ENCODE measurements at regions not wholly inside any gene's neighbourhood (a gene's known extent, or its start where the extent isn't known, plus 50 kb on each side); places are given as distances from the start of the nearest gene placed in this dataset.
"Not testable (repeated sequence)": the region's sequence is repeated elsewhere in the genome, so short reads cannot be mapped to it uniquely, and the experiment has no call there.

DNA sequence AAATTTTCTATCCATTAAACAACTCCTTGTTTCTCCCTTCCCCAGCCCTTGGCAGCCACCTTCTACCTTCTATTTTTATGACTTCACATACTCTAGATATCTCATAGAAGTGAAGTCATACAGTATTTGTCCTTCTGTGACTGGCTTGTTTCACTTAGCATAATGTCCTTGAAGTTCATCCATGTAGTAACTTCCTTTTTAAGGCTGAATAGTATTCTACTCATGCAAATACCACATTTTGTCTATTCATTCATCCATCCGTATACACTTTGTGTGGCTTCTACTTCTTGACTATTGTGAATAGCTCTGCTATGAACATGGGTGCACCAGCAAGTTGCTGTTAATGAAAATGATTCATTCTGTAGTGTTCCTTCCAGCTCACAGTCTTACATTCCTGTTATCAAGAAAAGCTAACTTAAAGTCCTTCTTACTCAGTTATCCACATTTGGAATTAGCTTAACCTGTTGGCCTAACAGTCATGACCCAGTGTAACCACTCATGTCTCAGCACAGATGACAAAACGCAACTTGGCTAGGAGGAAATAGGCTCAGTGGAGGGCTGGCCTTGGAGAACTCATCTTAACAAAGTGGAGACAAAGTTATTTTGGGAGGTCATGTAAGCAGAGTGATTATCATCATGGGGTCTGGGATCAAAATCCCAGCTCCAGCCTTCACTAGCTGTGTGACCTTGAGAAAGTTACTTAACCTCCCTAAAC is 129.7 kb upstream of the MAP3K1 start:
- no peak for DNase-seq

DNA sequence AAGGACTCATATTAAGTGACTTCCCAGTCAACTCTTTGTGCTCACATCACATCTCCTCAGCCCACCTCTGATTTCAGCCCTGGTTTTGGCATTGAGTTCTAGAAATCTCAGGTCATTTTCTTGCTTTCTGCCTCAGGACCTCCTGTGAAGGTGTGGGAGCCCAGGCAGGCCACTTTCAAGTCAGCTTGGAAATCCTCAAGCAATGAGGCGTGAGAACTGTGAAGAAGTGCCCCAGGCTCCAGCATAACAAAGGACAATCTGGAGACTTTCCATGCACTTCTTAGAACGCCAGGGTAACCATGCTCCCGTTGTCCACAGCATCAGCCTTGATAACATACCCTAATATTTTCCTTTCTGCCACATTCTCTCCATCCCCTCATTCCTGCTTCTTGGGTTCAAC is 131.2 kb upstream of the MAP3K1 start:
- DNase-seq: no peak

DNA sequence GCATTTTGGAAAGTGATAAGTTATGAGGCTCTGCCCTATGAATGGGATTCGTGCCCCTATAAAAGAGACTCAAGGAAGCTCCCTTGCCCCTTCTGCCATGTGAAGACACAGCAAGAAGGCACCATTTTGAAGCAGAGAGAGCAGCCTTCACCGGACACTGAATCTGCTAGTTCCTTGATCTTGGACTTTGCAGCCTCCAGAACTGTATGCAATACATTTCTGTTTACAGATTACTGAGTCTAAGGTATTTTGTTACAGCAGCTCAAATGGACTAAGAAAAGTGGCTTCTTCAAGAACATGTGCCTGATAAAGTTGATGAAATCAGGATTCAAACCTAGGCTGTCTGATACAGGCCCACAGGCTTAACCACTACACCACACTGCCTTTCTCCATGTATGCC is 131.6 kb upstream of the MAP3K1 start:
- no peak for DNase-seq

DNA sequence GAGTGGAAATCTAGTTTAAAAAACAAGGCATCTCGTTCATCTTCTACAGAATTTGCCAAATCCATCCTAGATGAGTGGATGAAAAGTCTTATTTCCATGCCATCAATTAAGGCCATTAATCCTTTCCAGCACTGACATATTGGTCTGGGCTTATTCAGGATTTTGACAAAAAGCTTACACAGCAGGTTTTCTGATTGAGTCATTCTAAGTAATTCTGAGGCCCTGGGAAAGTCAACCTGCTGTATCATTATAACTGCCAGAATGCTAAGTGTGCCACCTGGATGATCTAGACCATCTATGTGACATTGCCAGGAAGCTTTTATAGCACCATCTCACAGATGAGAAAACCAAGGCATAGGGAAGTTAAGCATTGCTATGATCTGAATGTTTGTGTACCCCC is 132.1 kb upstream of the MAP3K1 start:
- no peak for DNase-seq

DNA sequence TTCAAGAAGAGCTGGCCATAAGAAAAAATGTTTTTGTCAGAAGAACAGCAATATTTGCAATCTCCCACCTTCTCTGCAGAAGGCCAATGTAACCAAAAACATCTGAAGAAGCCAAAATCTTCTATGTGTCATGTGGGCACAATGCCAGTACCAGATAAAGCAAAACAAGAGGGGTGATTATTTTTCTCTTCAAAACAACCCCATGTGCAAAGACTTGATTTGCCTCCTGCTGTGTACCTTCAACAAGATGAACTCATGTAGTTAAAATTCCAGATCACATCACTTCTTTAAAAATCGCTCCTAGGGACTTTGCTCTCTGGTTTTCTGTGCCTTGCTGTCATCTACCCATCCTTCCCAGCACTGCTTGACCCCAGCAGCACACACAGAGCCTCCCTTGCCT is 134.0 kb upstream of the MAP3K1 start:
- no peak for DNase-seq

DNA sequence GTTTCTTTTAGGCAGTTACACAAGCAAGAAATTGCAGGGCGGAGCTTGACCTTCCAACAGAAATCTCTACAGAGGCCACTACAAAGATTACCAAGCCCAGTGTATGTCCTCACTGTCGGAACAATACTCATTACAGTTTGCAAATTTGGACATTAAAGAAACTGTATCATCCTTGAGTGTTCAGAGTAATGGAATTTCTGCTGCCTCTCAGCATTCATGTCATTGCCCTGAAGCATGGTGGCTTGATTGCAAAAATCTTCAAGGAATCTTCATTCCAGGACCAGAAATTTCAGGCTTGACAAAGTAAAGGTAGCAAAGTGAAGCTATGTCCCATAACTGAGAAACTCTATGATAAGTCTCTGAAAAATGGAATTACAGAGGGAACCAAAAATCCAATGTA is 134.6 kb upstream of the MAP3K1 start:
- no peak for DNase-seq

DNA sequence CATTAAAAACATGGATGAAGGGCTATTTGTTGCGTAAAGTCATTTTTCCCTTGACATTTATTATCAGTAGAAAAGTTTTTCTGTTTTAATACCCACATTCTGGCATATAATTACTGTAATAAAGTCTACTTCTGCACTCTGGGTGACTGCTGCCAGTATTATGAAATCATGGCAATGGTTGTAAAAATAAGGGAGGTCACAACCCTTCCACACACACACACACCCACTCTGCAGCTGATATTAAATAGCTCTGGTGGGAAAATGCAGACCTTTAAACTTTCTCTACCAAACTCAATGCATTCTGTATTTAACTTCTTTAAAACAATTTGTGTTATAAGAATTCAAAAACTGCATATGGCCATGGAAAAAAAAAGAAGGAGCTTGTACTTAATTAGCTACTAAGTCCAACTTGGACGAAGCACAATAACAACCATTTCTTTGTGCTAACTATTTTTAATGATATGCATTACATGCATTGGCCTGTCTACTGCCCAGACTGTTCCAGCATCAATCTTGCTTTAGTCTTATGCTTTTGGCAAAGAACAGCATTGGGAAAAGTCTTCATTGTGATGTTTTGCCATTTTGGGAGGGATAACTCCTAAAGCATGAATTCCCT is 137.6 kb upstream of the MAP3K1 start:
- no peak for DNase-seq

DNA sequence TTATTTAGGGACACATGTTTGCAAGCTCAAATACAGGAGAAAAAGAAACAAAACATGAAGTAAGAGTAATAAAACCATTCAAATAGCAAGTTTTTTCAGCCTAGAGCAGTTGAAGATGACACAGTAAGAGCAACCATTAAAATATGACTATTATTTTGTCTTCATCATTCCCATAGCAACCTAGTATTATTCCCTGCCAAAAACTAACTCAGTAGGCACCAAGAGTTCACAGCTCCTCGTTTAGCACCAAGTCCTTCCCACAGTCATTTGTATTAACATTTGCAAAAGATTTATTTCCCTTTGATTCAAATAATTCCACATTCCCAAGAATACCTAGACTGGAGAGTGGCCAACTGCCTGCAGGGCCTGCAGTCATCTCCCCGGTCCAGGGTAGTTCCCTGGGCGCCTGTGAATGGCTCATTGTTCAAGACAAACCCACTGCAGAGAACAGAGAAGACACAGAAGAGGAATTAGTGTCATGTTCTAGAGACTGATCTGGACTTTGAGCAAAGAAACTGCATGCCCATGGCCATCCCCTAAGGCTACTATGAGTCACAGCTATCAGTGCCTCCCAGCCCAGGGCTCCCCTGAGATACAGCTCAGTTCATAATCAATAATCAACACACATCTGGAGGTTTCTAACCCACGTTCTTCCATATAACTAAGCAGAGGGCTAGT is 139.1 kb upstream of the MAP3K1 start:
- DNase-seq: no peak

DNA sequence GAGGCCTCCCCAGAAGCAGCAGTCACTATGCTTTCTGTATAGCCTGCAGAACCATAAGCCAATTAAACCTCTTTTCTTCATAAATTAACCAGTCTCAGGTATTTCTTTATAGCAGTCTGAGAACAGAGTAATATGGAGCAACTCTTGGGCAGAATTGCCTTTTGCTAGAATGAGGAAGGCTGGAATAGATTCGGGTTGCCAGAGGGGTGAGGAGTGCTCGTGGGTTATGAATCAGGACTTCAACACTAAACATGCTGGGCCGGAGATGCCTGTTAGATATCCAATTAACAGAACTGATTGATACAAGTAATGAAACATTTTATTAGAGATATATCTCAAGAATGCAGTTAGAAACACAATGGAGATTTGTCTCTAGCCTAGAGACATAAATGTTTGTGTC is 140.9 kb upstream of the MAP3K1 start:
- no peak for DNase-seq

DNA sequence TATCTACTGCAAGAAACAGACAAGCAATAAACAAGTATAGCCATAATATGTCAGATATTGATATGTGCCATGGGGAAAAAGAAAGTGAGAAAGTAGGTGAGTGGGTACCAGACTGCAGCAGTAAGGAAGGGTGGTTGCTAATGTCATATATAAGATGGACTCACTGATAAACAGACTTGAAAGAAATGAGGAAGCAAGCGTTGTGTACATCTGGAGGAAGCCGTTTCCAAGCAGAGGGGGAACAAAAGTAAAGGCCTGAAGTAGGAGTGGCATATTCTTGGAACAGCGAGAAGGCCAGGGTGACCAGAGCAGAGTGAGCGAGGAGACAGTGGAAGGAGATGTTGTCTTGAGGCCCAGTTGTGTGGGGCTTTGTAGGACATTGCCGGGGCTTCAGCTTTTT is 142.2 kb upstream of the MAP3K1 start:
- DNase-seq: peak; percentile 84 to 87

DNA sequence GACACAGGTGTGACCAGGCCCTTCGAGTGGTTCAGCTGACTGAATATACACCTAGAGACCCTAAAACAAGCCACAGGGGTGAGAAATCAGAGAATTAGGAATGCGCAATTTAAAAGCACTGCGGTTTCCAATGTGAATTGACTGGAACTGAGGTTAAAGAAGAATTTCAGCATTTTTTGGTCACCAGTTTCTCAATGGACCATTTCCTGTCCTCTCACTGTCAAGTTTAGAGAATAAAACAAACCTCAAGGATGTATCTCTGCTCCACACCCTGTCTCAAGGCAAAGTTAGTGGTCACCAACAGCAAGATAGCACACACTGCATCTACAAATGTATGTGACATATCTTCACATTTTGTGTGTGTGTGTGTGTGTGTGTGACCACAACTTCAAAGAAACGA is 143.8 kb upstream of the MAP3K1 start:
- DNase-seq: no peak

DNA sequence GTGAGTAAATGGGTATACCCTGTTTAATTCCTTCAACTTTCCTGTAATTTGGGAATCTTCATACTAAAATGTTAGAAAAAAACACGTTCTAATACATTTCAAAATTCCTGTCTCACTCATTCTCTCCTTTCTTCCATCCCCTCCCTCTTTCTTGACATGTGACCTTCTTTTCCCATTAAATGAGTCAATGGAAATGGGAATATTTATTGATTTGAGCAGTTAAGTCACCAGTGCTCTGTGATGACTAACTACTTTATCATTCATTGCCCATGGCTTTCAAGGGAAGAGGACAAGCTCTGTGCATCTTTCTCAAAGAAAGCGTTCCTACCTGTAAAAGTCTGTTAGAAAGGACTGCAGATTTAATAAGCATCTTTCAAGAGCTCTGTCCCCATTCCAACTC is 144.4 kb upstream of the MAP3K1 start:
- no peak for DNase-seq

DNA sequence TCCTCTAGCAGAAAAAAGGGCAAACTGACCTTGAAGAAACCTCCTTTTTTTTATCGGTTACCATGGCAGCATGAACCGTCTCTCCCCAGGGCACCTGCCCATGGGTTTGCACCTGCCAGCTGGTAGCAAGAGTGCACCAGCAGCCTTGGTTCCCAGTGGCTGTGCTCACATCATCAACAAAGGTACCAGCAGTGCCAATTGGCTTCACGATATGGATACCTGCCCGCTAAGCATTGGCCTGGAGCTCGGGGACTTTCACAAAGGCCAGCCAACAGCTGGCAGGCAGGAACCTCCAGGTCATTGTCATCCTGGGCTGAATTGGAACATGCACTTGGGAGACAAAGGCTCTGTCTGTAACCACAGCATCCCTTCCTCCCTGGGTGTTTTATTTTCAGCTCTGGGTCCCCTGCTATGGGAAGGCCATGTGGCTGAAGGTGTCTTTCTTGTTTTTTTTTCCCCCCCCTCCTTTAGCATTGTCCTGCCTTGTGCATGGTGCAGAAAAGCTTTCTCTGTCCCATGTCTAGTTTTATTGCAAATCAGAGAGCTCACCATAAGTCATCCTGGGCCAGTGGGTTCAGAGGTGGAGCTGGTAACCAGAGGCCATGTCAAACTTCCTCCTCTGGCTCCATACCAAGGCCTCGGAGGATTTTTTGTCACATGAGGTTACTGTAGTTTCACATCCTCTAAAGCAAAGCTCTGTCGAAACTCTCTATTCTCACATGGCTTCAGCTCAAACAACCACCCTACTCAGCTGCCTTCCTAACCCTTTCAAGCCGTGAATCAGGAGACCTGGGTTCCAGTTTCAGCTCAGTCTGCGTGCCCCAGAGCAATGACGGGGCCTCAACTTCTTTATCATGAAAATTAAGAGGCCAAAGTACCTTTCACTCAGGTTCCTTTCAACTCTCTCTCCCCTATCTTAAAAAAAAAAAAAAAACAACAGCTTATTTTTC is 145.5 kb upstream of the MAP3K1 start:
- peak; percentile 74 for DNase-seq

DNA sequence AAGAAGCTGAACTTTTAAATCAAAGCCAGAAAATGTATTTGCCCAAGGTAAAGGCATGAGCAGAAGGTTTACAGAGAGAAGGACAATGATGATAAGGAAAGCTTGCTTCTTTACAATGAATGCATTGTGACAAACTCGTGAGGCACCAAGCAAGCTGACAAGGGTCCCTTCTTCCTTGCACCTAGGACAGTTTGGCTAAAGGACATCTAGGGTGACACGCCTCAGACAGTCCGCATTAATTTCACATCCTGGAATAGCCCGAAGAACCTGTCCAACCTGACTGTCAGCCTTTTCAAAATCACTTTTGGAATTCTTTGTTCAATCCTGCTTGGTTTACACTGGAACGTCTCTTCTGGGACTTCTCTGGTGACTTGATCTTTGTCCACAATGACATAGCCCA is 146.4 kb upstream of the MAP3K1 start:
- no peak for DNase-seq

DNA sequence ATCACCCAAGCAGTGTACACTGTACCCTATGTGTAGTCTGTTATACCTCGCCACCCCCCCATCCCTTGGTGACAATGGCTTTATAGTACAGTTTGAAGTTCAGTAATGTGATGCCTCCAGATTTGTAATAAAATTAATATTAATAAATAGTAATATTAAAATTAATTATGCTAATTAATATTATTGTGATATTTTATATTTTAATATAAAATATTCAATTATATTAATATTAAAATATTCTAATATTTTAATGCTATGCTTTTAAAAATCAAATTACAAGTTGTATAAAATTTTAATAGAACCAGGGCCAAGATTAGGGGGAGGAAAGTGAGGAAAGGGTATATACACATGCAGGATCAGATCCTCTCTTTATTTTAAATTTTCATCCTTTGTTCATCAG is 147.7 kb upstream of the MAP3K1 start:
- no peak for DNase-seq

DNA sequence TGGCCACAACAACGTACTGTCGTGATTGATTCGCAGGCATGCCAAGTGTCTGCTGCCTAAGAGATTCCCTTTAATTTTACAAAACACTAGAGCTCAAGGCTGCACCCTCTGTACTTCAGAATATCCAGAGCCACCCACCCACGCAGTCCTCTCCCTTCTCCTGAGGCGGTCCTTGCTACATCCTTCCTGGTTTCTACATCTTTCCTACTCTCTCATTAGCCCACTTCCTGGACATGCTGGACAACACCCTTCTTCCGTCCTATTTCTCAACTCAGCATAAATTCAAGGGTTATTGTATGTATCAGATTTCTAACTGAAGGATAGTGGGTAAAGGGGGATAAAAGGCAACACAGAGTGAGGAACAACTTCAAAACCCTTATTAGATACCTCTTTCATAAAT is 148.4 kb upstream of the MAP3K1 start:
- peak; percentile 4 to 15 for DNase-seq

DNA sequence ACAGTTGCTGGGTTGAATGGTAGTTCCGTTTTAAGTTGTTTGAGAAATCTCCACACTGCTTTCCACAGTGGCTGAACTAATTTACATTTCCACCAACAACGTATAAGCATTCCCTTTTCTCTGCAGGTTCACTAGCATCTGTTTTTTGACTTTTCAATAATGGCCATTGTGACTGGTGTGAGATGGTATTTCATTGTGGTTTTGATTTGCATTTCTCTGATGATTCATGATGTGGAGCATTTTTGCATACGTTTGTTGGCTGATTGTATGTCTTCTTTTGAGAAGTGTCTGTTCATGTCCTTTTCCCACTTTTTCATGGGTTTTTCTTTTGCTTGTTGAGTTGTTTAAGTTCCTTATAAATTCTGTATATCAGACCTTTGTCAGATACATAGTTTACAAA is 150.2 kb upstream of the MAP3K1 start:
- DNase-seq: not testable (repeated sequence)

DNA sequence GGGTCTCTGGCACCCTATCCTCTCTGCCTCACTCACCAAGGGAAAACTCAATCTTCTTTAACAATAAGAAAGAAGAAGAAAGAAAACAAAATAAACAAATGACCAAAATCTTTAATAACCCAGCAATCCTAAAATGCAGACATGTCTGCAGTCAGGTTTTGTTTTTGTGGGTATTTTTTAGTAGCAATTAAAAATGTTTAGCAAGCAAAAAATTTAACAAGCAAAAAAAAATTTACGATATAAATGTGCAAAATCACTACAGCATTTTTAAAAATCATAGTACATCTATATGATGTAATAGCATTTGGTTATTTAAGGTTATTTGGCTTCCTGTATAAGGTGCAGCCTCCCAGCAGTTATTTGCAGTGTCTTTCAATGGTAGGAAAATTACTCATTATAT is 151.3 kb upstream of the MAP3K1 start:
- no peak for DNase-seq

DNA sequence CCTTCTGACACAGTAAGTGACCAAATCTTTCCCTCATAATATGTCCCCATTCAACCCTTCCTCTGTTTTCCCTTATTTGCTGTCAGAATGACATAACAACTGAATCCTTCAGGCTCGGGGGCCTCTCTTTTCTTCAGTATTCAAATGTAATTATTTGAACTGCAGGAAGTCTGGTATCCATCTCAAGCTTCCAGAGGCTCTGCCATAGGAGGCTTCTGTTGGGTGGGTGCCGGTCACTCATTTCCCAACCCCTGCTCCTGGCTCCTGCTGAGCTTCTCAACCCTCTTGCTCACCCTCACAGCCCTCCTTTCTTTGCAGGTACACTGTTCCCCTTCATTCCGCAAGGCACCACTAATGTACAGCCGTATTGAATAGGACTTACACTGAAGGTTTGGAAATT is 151.8 kb upstream of the MAP3K1 start:
- no peak for DNase-seq

DNA sequence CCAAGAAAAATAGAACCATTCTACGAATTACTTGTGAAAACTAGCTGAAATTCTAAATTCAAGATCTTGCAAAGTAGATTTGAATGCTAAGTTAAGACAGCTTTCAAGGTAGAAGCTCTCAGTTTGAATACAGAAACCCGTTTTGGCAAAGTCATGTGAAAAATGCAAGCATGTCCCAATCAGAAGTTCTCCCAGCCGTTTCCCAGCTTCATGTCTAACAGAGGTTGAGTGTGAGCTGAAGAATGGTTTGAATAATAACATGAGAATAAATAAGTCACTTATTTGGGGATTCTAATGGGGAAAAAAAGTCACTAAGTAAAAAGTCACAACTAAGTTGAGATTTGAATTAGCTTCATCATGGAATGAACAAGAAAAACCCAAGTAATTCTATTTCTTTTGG is 152.5 kb upstream of the MAP3K1 start:
- DNase-seq: no peak

DNA sequence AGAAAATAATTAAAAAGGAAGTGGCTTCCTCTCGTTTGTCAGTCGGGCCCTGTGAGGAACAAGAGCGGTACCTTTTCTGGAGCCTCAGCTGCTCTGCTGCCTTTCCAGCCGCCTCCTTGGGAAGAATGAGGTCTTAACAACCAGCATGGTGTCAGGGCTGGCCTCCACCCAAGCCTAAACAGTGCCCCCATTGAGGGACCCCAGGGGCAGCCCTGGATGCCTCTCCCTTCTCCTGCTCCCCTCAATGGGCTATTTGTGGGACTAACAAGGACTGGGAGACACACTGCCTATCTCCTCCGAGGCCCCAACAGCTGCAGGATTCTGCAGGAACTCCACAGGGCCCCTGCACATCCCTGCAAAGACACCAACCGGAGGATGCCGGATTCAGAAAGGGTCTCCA is 155.4 kb upstream of the MAP3K1 start:
- no peak for DNase-seq

DNA sequence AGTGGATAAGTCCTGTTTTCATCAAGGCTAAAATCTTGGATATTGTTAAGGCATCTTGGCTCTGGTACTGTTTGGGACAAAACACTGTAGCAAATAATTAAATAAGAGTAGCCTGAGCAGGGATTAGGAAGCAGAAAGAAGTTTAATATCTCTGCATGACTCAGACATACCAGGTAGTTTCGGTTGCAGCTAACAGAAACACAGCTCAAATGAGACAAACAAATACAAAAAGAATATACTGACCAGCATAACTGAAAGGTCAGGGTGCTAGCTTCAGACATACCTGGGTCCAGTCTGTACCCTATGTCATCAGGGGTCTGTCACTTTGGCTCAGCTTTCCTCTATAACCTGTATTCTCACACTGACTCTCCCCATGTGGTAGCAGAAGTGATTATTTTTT is 156.4 kb upstream of the MAP3K1 start:
- no peak for DNase-seq

Measured in Kasumi-1 (cell line).